Kidney (tissue), 13 donors: ENCODE measurements at regions not wholly inside any gene's neighbourhood (a gene's known extent, or its start where the extent isn't known, plus 50 kb on each side); places are given as distances from the start of the nearest gene placed in this dataset.

Experiments used
- DNase-seq, 5 donors: peaks; one replicate each; pipeline ENCODE4 v3.0.0-alpha.2; 2013 to 2020
- FAIRE-seq: peaks from 2 replicates; lab custom pipeline; 2012; peaks lifted over from hg19 to GRCh38; lab: Jason Lieb, UNC
- H3K27ac ChIP-seq, 2 donors: one replicate each; pipeline ENCODE4 v1.7.0; 2013; ENCODE audit warnings: low read depth in 2 of 2, low read length in 2 of 2, inconsistent platforms in 1 of 2
- H3K27me3 ChIP-seq: one replicate; pipeline ENCODE4 v1.7.1; 2013; ENCODE audit warnings: low read length, inconsistent platforms; ENCODE audit not compliant: control insufficient read depth, insufficient read depth
- H3K36me3 ChIP-seq, 3 donors: one replicate each; pipeline versions ENCODE4 v1.7.0 to v1.7.1; 2013; ENCODE audit warnings: low read length in 3 of 3, control low read depth in 1 of 3, inconsistent platforms in 1 of 3; ENCODE audit not compliant: insufficient read depth in 3 of 3, control insufficient read depth in 2 of 3
- H3K4me1 ChIP-seq, 3 donors: one replicate each; pipeline versions ENCODE4 v1.7.0 to v1.7.1; 2013; ENCODE audit warnings: low read length in 3 of 3, inconsistent platforms in 1 of 3, low read depth in 1 of 3; ENCODE audit not compliant: control insufficient read depth in 2 of 3, insufficient read depth in 2 of 3
- H3K4me3 ChIP-seq, 3 donors: one replicate each; pipeline versions ENCODE4 v1.7.0 to v1.8.1; 2013; ENCODE audit warnings: low read length in 3 of 3, control low read depth in 1 of 3, inconsistent platforms in 1 of 3
- H3K9ac ChIP-seq, 3 donors: one replicate each; pipeline versions ENCODE4 v1.7.0 to v1.7.1; 2013; ENCODE audit warnings: low read length in 3 of 3, control low read depth in 1 of 3, inconsistent platforms in 1 of 3
- H3K9me3 ChIP-seq, 3 donors: one replicate each; pipeline versions ENCODE4 v1.7.0 to v1.7.1; 2013; ENCODE audit warnings: low read length in 3 of 3, control low read depth in 1 of 3, inconsistent platforms in 1 of 3; ENCODE audit not compliant: control insufficient read depth in 2 of 3, insufficient read depth in 1 of 3
- CTCF ChIP-seq: IDR thresholded peaks from 3 replicates; pipeline ENCODE4 v1.5.1; 2012; ENCODE audit warnings: mild to moderate bottlenecking, moderate library complexity, borderline replicate concordance; ENCODE audit not compliant: insufficient read depth; ENCODE audit errors: extremely low read depth
- intact Hi-C: fragments of 100-400 bp; cut with DNase I; formaldehyde crosslinking; loops from one replicate; pipeline ENCODE4 v1.11.1; 2022
- donor health status: control.
- donor health status: control.
- donor health status: control.
- donor health status: control.
- donor health status: control.
- donor health status: DM: yes; HTN: yes; CAD: no.
- donor health status: Normal renal cell carcinoma (clear cell type).

- no peaks in the 10 kb centered on the region for H3K4me1 ChIP-seq
- TF ChIP-seq CTCF, result no peak
- FAIRE-seq (no peak), DNase-seq (no peak)
- H3K4me3 ChIP-seq, result no peak overlapping the region
- intact Hi-C loops, result no loop called here
- no peaks in the 10 kb centered on the region for H3K27me3 ChIP-seq
- no peaks in the 10 kb centered on the region for H3K36me3 ChIP-seq
- H3K27ac ChIP-seq, result no peak overlapping the region
- no peak overlapping the region for H3K9ac ChIP-seq
- H3K9me3 ChIP-seq, result no peaks in the 10 kb centered on the region
These were observed 521.5 kb upstream of the IRAK1BP1 start for GRCh38 chr6:78345882-78346281.

GRCh38 chr6:78347191-78347916 is 520.0 kb upstream of the IRAK1BP1 start:
- H3K36me3 ChIP-seq, result no peaks in the 10 kb centered on the region
- H3K9me3 ChIP-seq, result no peaks in the 10 kb centered on the region
- no peak for TF ChIP-seq CTCF
- no peaks in the 10 kb centered on the region for H3K27me3 ChIP-seq
- no peak for DNase-seq
- H3K9ac ChIP-seq, result no peak overlapping the region
- no peak overlapping the region for H3K4me3 ChIP-seq
- no peak overlapping the region for H3K27ac ChIP-seq
- no peaks in the 10 kb centered on the region for H3K4me1 ChIP-seq
- intact Hi-C loops, result no loop called here
- FAIRE-seq, result no peak

GRCh38 chr6:78353040-78353439 is 514.3 kb upstream of the IRAK1BP1 start:
- H3K4me3 ChIP-seq, result no peak overlapping the region
- no peaks in the 10 kb centered on the region for H3K36me3 ChIP-seq
- no peaks in the 10 kb centered on the region for H3K9me3 ChIP-seq
- no peaks in the 10 kb centered on the region for H3K4me1 ChIP-seq
- no peak for TF ChIP-seq CTCF
- H3K27me3 ChIP-seq, result no peaks in the 10 kb centered on the region
- FAIRE-seq (no peak), DNase-seq (no peak)
- H3K9ac ChIP-seq, result no peak overlapping the region
- intact Hi-C loops, result no loop called here
- no peak overlapping the region for H3K27ac ChIP-seq

GRCh38 chr6:78363688-78364087 is 503.7 kb upstream of the IRAK1BP1 start:
- H3K9me3 ChIP-seq, result peaks cover 0 to 7% (median 0%) of the 10 kb centered on the region in 3 donors
- H3K4me1 ChIP-seq, result no peaks in the 10 kb centered on the region
- no peak overlapping the region for H3K9ac ChIP-seq
- H3K27me3 ChIP-seq, result no peaks in the 10 kb centered on the region
- no peak overlapping the region for H3K27ac ChIP-seq
- intact Hi-C loops, result no loop called here
- FAIRE-seq (no peak), DNase-seq (no peak)
- TF ChIP-seq CTCF, result no peak
- H3K4me3 ChIP-seq, result no peak overlapping the region
- no peaks in the 10 kb centered on the region for H3K36me3 ChIP-seq
